ENCODE measurements at regions not wholly inside any gene's neighbourhood (a gene's known extent, or its start where the extent isn't known, plus 50 kb on each side); places are given as distances from the start of the nearest gene placed in this dataset.

DNA sequence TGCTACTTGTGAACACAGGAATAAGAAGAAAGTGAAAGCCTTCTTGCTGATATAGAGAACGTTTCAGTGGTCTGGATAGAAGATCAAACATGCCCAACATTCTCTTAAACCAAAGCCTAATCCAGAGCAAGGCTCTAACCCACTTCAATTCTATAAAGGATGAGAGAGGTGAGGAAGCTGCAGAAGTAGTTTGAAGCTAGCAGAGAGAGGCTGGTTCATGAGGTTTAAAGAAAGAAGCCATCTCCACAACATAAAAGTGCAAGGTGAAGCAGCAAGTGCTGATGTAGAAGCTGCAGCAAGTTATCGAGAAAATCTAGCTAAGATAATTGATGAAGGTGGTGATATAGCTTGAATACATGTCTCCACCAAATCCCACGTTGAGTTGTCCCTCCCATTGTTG, 383.3 kb upstream of the ASIC2 start:
- Histone ChIP-seq H3K27ac (no peak overlapping the region), H3K9me3 (no peaks in the 10 kb centered on the region), H3K27me3 (no peaks in the 10 kb centered on the region), H3K4me3 (no peak overlapping the region), H3K36me3 (no peaks in the 10 kb centered on the region), H3K4me1 (no peaks in the 10 kb centered on the region)
- TF ChIP-seq, protein P1, sequence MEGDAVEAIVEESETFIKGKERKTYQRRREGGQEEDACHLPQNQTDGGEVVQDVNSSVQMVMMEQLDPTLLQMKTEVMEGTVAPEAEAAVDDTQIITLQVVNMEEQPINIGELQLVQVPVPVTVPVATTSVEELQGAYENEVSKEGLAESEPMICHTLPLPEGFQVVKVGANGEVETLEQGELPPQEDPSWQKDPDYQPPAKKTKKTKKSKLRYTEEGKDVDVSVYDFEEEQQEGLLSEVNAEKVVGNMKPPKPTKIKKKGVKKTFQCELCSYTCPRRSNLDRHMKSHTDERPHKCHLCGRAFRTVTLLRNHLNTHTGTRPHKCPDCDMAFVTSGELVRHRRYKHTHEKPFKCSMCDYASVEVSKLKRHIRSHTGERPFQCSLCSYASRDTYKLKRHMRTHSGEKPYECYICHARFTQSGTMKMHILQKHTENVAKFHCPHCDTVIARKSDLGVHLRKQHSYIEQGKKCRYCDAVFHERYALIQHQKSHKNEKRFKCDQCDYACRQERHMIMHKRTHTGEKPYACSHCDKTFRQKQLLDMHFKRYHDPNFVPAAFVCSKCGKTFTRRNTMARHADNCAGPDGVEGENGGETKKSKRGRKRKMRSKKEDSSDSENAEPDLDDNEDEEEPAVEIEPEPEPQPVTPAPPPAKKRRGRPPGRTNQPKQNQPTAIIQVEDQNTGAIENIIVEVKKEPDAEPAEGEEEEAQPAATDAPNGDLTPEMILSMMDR (IDR thresholded peaks at IDR 0.05), result no peak
- TF ChIP-seq EP300 (IDR thresholded peaks at IDR 0.05), result no peak
- no peak for TF ChIP-seq POLR2A (IDR thresholded peaks at IDR 0.05)
- no peak for DNase-seq (ENCODE audit: low spot score in 2 of 2)
- 58 to 61% methylated on average over 3 of the region's 3 CpGs for WGBS, 2 donors

DNA sequence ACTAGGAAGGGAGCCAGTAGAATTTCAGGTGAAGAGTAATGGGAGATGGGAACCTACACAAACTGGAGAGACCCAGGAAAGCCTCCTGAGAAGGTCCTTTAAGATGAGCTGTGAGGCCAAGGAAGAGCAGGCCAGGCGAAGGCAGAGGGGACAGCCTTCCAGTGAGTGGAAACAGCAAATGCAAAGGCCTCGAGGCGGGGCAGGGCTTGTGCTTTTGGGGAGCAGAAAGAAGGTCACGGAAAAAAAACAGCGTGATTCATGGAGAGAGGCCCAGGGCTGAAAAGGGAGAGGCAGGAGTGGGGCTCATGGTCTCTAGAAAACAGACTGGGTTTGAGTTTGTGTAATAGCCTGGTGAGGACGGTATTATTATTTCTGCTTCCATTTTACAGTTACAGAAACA, 386.5 kb upstream of the ASIC2 start:
- TF ChIP-seq POLR2A (IDR thresholded peaks at IDR 0.05), result no peak
- no peak for TF ChIP-seq EP300 (IDR thresholded peaks at IDR 0.05)
- TF ChIP-seq, protein P1 (IDR thresholded peaks at IDR 0.05), result no peak
- Histone ChIP-seq H3K4me1 (no peaks in the 10 kb centered on the region), H3K27ac (no peak overlapping the region), H3K36me3 (no peaks in the 10 kb centered on the region), H3K27me3 (no peaks in the 10 kb centered on the region), H3K4me3 (no peak overlapping the region), H3K9me3 (no peaks in the 10 kb centered on the region)
- 76 to 78% methylated on average over 6 of the region's 6 CpGs for whole genome bisulfite sequencing, 2 donors
- DNase-seq (ENCODE audit: low spot score in 2 of 2), result no peak

DNA sequence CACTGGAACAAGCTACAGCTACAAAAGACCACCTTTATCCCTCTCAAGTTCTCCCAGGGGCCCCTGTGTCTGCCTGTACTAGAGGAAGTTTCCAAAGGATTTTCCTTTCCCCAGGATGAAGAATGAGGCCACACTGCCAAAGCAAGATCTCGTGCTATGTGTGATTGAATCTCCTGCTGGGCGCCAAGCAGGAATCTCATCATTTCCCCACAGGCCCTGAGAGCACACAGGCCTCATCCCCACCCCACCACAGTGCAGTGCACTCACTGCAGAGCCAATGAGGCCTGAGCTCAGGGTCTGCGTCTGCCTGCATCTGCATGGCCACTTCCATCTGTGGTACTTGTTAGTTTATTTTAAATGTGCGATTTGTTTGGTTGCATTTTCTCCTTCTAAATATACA, 387.4 kb upstream of the ASIC2 start:
- WGBS, 2 donors, result 63 to 65% methylated on average over 4 of the region's 4 CpGs
- TF ChIP-seq EP300 (IDR thresholded peaks at IDR 0.05) (no peak), POLR2A (IDR thresholded peaks at IDR 0.05) (no peak)
- TF ChIP-seq, protein P1 (IDR thresholded peaks at IDR 0.05), result no peak
- no peak overlapping the region for H3K27ac ChIP-seq
- H3K4me3 ChIP-seq, result no peak overlapping the region
- no peaks in the 10 kb centered on the region for H3K4me1 ChIP-seq
- DNase-seq (ENCODE audit: low spot score in 2 of 2), result no peak
- H3K36me3 ChIP-seq, result no peaks in the 10 kb centered on the region
- H3K27me3 ChIP-seq, result no peaks in the 10 kb centered on the region
- no peaks in the 10 kb centered on the region for H3K9me3 ChIP-seq

DNA sequence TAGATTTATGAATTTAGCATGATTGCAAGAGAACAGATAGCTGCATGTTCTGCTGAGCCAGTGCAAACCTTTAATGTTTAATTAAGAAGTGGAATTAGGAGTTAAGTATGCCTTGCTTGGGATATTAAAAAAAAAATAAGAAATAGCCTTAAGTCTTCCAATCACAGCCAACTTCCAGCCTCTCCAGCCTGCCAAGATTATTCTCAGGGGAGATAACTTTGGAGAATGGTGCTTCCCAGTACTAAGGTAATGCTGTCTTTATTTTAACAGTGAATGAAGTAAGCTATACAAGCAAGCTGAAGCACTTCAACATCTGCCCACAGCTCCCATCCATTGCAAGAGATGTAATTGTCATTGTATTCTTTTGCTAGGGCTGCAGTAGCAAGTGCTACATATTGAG, 389.5 kb upstream of the ASIC2 start:
- Histone ChIP-seq H3K4me1 (no peaks in the 10 kb centered on the region), H3K27ac (no peak overlapping the region), H3K27me3 (no peaks in the 10 kb centered on the region), H3K4me3 (no peak overlapping the region), H3K9me3 (no peaks in the 10 kb centered on the region), H3K36me3 (no peaks in the 10 kb centered on the region)
- no peak for DNase-seq (ENCODE audit: low spot score in 2 of 2)
- TF ChIP-seq POLR2A (IDR thresholded peaks at IDR 0.05) (no peak), EP300 (IDR thresholded peaks at IDR 0.05) (no peak)
- TF ChIP-seq, protein P1 (IDR thresholded peaks at IDR 0.05), result no peak

DNA sequence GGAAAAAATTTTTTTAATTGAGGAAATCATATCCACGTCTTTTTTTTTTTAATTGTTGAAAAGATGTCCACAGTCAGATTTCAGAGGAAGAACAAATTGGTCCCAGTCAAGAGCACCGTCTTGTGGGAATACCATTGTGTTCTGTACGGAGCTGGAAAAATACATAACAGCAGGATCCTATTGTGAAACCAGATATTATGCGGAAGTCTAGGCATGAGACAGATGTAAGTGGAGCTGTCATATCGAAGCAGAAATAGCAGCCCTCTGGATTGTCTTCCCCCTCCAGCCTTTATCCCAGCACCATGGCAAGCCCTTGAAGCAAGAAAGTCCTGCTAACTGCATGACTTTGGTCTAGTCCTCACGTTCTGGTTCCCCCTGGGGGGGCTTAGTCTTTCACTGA, 391.6 kb upstream of the ASIC2 start:
- no peaks in the 10 kb centered on the region for H3K4me1 ChIP-seq
- peaks cover 0 to 4% (median 0%) of the 10 kb centered on the region in 4 donors for H3K9me3 ChIP-seq
- no peak for DNase-seq (ENCODE audit: low spot score in 2 of 2)
- TF ChIP-seq EP300 (IDR thresholded peaks at IDR 0.05) (no peak), POLR2A (IDR thresholded peaks at IDR 0.05) (no peak)
- TF ChIP-seq, protein P1 (IDR thresholded peaks at IDR 0.05), result no peak
- no peaks in the 10 kb centered on the region for H3K36me3 ChIP-seq
- WGBS, 2 donors, result 67 to 71% methylated on average over 6 of the region's 6 CpGs
- no peak overlapping the region for H3K27ac ChIP-seq
- H3K27me3 ChIP-seq, result no peaks in the 10 kb centered on the region
- H3K4me3 ChIP-seq, result no peak overlapping the region
